Thyroid gland (tissue), 4 donors: ENCODE measurements at regions not wholly inside any gene's neighbourhood (a gene's known extent, or its start where the extent isn't known, plus 50 kb on each side); places are given as distances from the start of the nearest gene placed in this dataset.
"Not testable (repeated sequence)": the region's sequence is repeated elsewhere in the genome, so short reads cannot be mapped to it uniquely, and the experiment has no call there.

ENCODE experiments used
- DNase-seq, 2 donors: peaks; one replicate each; pipeline ENCODE4 v3.0.0-alpha.2; 2019
- H3K27ac ChIP-seq, 3 donors: fragments of 200-600 bp; sonication (generic); 1 replicate in 2 of 3; 2 replicates in 1 of 3; pipeline ENCODE4 v1.5.1; 2016 to 2019; ENCODE audit warnings: mild to moderate bottlenecking in 1 of 3, moderate library complexity in 1 of 3
- H3K27me3 ChIP-seq: fragments of 200-600 bp; sonication (generic); one replicate; pipeline ENCODE4 v1.5.1; 2019
- H3K36me3 ChIP-seq, 2 donors: fragments of 200-600 bp; sonication (generic); one replicate each; pipeline ENCODE4 v1.5.1; 2016 to 2019
- H3K4me1 ChIP-seq, 2 donors: fragments of 200-600 bp; sonication (generic); one replicate each; pipeline ENCODE4 v1.5.1; 2017 to 2019
- H3K4me3 ChIP-seq, 3 donors: fragments of 200-600 bp; sonication (generic); replicated peaks in 1 of 3; 1 replicate in 2 of 3; 2 replicates in 1 of 3; pipeline ENCODE4 v1.5.1; 2016; ENCODE audit warnings: mild to moderate bottlenecking in 1 of 3
- H3K9me3 ChIP-seq: fragments of 200-600 bp; sonication (generic); one replicate; pipeline ENCODE4 v1.5.1; 2017
- CTCF ChIP-seq, 6 experiments: fragments of 200-600 bp in 3 of 6; fragments of 450-650 bp in 3 of 6; sonication (generic) in 3 of 6; IDR thresholded peaks; one replicate each; pipeline ENCODE4 v1.5.1; 2016 to 2019; ENCODE audit warnings: antibody characterized with exemption in 6 of 6, mild to moderate bottlenecking in 2 of 6, inconsistent platforms in 1 of 6, moderate library complexity in 1 of 6
- POLR2A ChIP-seq, 2 donors: fragments of 450-650 bp; IDR thresholded peaks; one replicate each; pipeline ENCODE4 v1.6.1; 2017; ENCODE audit warnings: antibody characterized with exemption in 2 of 2, mild to moderate bottlenecking in 2 of 2, moderate library complexity in 1 of 2
- WGBS, 2 donors: methylation state at CpG; one replicate each; pipeline ENCODE4 v1.1.5; 2017; 5-methylcytosine and 5-hydroxymethylcytosine counted together
- intact Hi-C: fragments of 100-400 bp; cut with DNase I; formaldehyde crosslinking; loops from one replicate; pipeline ENCODE4 v1.15.1; 2023

DNA sequence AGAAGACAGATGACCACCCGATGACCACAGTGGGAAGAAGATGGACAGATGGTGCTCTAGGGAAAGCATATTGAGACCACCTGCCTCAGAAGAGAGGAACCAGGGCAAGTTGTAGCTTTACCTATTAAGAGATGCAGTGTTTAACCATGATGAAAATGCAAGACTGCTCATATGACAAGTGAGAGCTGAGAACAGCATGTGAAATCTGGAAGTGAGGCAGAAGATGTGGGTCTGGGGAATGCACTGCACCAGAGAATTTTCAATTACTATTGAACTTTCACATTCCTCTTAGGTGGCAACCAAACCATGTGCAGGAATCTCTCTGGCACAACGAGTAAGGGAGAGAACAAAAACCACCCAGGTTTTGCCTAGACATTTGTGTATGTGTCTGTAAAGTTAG lies 184.8 kb upstream of the CRIM1 start:
- TF ChIP-seq POLR2A (IDR thresholded peaks at IDR 0.05) (no peak), CTCF (IDR thresholded peaks at IDR 0.05) (no peak)
- Histone ChIP-seq H3K27me3 (no peaks in the 10 kb centered on the region), H3K4me1 (no peaks in the 10 kb centered on the region), H3K4me3 (no peak overlapping the region), H3K27ac (no peak overlapping the region), H3K9me3 (no peaks in the 10 kb centered on the region), H3K36me3 (no peaks in the 10 kb centered on the region)
- WGBS, 2 donors = 41 to 44% methylated on average over 2 of the region's 2 CpGs
- intact Hi-C loops = no loop called here
- no peak for DNase-seq

DNA sequence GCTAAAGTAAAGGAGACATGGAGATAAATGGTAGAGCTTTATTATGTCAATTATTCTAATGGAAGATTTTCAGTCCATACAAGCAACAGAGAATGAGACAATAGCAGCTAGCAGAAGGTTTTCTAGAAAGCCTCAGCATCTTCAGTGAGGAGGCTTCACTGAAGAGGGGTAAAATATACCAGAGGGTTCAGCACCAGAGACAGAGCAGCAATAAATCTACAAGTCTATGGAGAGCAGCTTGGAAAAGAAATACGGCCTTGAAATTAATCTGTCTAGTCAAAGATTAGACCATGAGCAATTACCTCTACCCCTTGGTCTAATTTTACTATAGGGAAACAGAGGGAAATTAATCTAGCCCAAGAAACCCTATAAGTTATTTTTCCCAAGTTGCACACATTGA lies 185.7 kb upstream of the CRIM1 start:
- TF ChIP-seq CTCF (IDR thresholded peaks at IDR 0.05) = no peak
- TF ChIP-seq POLR2A (IDR thresholded peaks at IDR 0.05) = no peak
- Histone ChIP-seq H3K27ac (no peak overlapping the region), H3K27me3 (no peaks in the 10 kb centered on the region), H3K36me3 (no peaks in the 10 kb centered on the region), H3K4me1 (no peaks in the 10 kb centered on the region), H3K4me3 (no peak overlapping the region), H3K9me3 (no peaks in the 10 kb centered on the region)
- DNase-seq = no peak
- intact Hi-C loops = no loop called here
- WGBS, 2 donors = 58 to 60% methylated on average over 1 of the region's 1 CpG

- no peak for DNase-seq
- Histone ChIP-seq H3K27me3 (no peaks in the 10 kb centered on the region), H3K4me3 (no peak overlapping the region), H3K4me1 (no peaks in the 10 kb centered on the region), H3K9me3 (no peaks in the 10 kb centered on the region), H3K36me3 (no peaks in the 10 kb centered on the region), H3K27ac (no peak overlapping the region)
- intact Hi-C loops = no loop called here
- 56 to 61% methylated on average over 2 of the region's 2 CpGs for WGBS, 2 donors
- TF ChIP-seq CTCF (IDR thresholded peaks at IDR 0.05) = no peak
- no peak for TF ChIP-seq POLR2A (IDR thresholded peaks at IDR 0.05)
These were observed 187.5 kb upstream of the CRIM1 start for GRCh38 chr2:36168115-36168514.

DNA sequence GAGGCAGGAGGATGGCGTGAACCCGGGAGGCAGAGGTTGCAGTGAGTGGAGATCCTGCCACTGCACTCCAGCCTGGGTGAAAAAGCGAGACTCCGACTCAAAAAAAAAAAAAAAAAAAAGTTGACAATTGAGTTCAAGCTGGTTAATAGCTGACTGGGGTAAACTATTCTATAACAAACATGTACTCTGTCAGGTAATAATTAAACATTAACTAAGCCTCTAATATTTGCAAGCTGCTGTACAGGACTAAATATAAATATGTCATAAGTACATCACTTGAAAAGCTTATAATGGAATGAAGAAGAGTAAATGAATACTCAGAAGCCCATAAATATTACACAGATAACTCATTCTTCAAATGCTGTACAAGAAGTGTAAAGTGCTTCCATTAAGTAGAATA lies 190.4 kb upstream of the CRIM1 start:
- 96% methylated on average over 4 of the region's 4 CpGs for WGBS, 2 donors
- no peak overlapping the region for H3K27ac ChIP-seq
- intact Hi-C loops = no loop called here
- DNase-seq = no peak
- TF ChIP-seq POLR2A (IDR thresholded peaks at IDR 0.05) (no peak), CTCF (IDR thresholded peaks at IDR 0.05) (no peak)
- no peaks in the 10 kb centered on the region for H3K27me3 ChIP-seq
- H3K4me3 ChIP-seq = no peak overlapping the region
- no peaks in the 10 kb centered on the region for H3K4me1 ChIP-seq
- no peaks in the 10 kb centered on the region for H3K36me3 ChIP-seq
- no peaks in the 10 kb centered on the region for H3K9me3 ChIP-seq

DNA sequence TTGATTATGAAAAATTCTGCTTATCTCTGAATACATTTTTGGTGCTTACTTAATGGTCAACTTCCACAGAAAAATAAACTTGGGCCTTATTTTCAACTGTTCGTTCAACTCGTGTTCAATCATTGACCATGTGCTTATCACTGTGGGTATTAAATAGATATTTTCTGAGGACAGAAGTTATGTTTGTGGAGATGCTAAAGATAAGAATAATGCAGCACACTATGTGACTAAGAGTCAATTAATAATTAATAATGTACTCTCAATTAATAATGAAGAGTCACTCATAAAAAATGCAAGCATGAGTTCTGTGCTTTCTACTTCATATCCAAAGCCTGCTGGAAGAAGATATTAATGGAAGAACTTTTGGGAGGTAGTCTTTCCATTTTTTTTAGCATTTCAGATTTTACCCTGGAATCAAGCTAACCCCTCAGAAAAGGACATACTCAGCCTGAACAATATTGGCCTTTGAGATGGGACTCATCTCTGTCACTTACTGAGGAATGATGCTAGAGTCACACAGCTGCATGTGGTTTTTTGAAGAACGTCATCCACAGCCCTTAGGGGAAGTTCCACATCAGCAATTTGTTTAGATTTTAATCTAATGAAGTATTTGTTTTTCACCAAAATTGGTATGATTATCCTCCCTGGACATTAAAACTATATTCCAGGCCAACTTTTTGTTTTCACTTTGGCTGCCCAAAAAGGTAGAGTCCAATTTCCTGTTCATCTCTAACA lies 191.9 kb upstream of the CRIM1 start:
- H3K27ac ChIP-seq = no peak overlapping the region
- H3K4me1 ChIP-seq = no peaks in the 10 kb centered on the region

GRCh38 chr2:36157093-36157492 lies 198.5 kb upstream of the CRIM1 start:
- H3K4me1 ChIP-seq, H3K4me3 ChIP-seq, H3K27ac ChIP-seq, H3K27me3 ChIP-seq, intact Hi-C loops, H3K36me3 ChIP-seq, DNase-seq, H3K9me3 ChIP-seq: not testable (repeated sequence)
- WGBS, 2 donors = 92 to 100% methylated on average over 1 of the region's 1 CpG

More for the DNA sequence above, 191.9 kb upstream of the CRIM1 start:
- 76 to 79% methylated on average over 3 of the region's 3 CpGs for WGBS, 2 donors
- Histone ChIP-seq H3K36me3 (no peaks in the 10 kb centered on the region), H3K4me3 (no peak overlapping the region), H3K27me3 (no peaks in the 10 kb centered on the region), H3K9me3 (no peaks in the 10 kb centered on the region)
- intact Hi-C loops = no loop called here
- no peak for DNase-seq
- TF ChIP-seq POLR2A (IDR thresholded peaks at IDR 0.05) = no peak
- no peak for TF ChIP-seq CTCF (IDR thresholded peaks at IDR 0.05)
